Sigmoid colon (tissue), 6 donors: ENCODE measurements at regions not wholly inside any gene's neighbourhood (a gene's known extent, or its start where the extent isn't known, plus 50 kb on each side); places are given as distances from the start of the nearest gene placed in this dataset.

ENCODE experiments used
- DNase-seq: peaks from one replicate; pipeline ENCODE4 v3.0.0-alpha.2; 2019
- H3K27ac ChIP-seq, 4 donors: fragments of 200-600 bp; sonication (generic); one replicate each; pipeline ENCODE4 v1.5.1; 2016 to 2019; ENCODE audit warnings: mild to moderate bottlenecking in 1 of 4
- H3K27me3 ChIP-seq, 3 donors: fragments of 200-600 bp; sonication (generic); one replicate each; pipeline ENCODE4 v1.5.1; 2019; ENCODE audit warnings: mild to moderate bottlenecking in 1 of 3
- H3K36me3 ChIP-seq, 4 donors: fragments of 200-600 bp; sonication (generic); one replicate each; pipeline ENCODE4 v1.5.1; 2016 to 2019
- H3K4me1 ChIP-seq, 4 donors: fragments of 200-600 bp; sonication (generic); one replicate each; pipeline ENCODE4 v1.5.1; 2017 to 2019
- H3K4me3 ChIP-seq, 4 donors: fragments of 200-600 bp; sonication (generic); one replicate each; pipeline ENCODE4 v1.5.1; 2017 to 2019; ENCODE audit warnings: mild to moderate bottlenecking in 2 of 4, moderate library complexity in 1 of 4
- H3K9me3 ChIP-seq, 4 donors: fragments of 200-600 bp in 3 of 4; sonication (generic) in 3 of 4; one replicate each; pipeline versions ENCODE4 v1.5.1 to v1.6.1; 2013 to 2019
- CTCF ChIP-seq, 4 experiments: fragments of 450-650 bp in 3 of 4; fragments of 200-600 bp in 1 of 4; IDR thresholded peaks; one replicate each; pipeline ENCODE4 v1.5.1; 2016 to 2019; ENCODE audit warnings: antibody characterized with exemption in 4 of 4, mild to moderate bottlenecking in 3 of 4, moderate library complexity in 2 of 4
- EP300 ChIP-seq, 4 donors: sonication (generic); formaldehyde crosslinking; IDR thresholded peaks; one replicate each; pipeline ENCODE4 v1.6.1; 2017; ENCODE audit warnings: antibody characterized with exemption in 4 of 4
- POLR2A ChIP-seq, 2 donors: fragments of 450-650 bp; IDR thresholded peaks; one replicate each; pipeline ENCODE4 v1.6.1; 2016; ENCODE audit warnings: antibody characterized with exemption in 2 of 2, mild to moderate bottlenecking in 2 of 2, moderate library complexity in 2 of 2
- POLR2AphosphoS5 ChIP-seq, 4 donors: sonication (generic); formaldehyde crosslinking; IDR thresholded peaks; one replicate each; pipeline ENCODE4 v1.6.1; 2017; ENCODE audit warnings: antibody characterized with exemption in 4 of 4
- WGBS, 2 donors: extraction: QIAGEN DNeasy Blood & Tissue Kit; methylation state at CpG; one replicate each; pipeline ENCODE4 v1.1.7; 2013; 5-methylcytosine and 5-hydroxymethylcytosine counted together
- intact Hi-C: fragments of 100-400 bp; cut with DNase I; formaldehyde crosslinking; loops from one replicate; pipeline ENCODE4 v1.15.1; 2023
- donor health status: healthy with polysubstance abuse.
- donor health status: healthy.

- intact Hi-C loops: no loop called here
- WGBS, 2 donors: 62 to 78% methylated on average over 2 of the region's 2 CpGs
- H3K36me3 ChIP-seq: no peaks in the 10 kb centered on the region
Measured at GRCh38 chr4:125104616-125105015, 210.1 kb upstream of the FAT4 start.

GRCh38 chr4:125101719-125102118 lies 213.0 kb upstream of the FAT4 start:
- TF ChIP-seq POLR2AphosphoS5 (IDR thresholded peaks at IDR 0.05) (no peak), EP300 (IDR thresholded peaks at IDR 0.05) (no peak), CTCF (IDR thresholded peaks at IDR 0.05) (no peak), POLR2A (IDR thresholded peaks at IDR 0.05) (no peak)
- intact Hi-C loops: no loop called here
- Histone ChIP-seq H3K4me1 (no peaks in the 10 kb centered on the region), H3K9me3 (no peaks in the 10 kb centered on the region), H3K36me3 (no peaks in the 10 kb centered on the region), H3K4me3 (no peak overlapping the region), H3K27ac (no peak overlapping the region), H3K27me3 (no peaks in the 10 kb centered on the region)
- DNase-seq: no peak
- 78 to 82% methylated on average over 3 of the region's 3 CpGs for WGBS, 2 donors

More at GRCh38 chr4:125104616-125105015, 210.1 kb upstream of the FAT4 start:
- no peak for DNase-seq
- no peak for TF ChIP-seq POLR2AphosphoS5 (IDR thresholded peaks at IDR 0.05)
- no peak for TF ChIP-seq EP300 (IDR thresholded peaks at IDR 0.05)
- H3K27me3 ChIP-seq: no peaks in the 10 kb centered on the region
- H3K4me3 ChIP-seq: no peak overlapping the region
- no peaks in the 10 kb centered on the region for H3K4me1 ChIP-seq
- no peak overlapping the region for H3K27ac ChIP-seq
- H3K9me3 ChIP-seq: no peaks in the 10 kb centered on the region

- Histone ChIP-seq H3K36me3 (no peaks in the 10 kb centered on the region), H3K27ac (no peak overlapping the region), H3K9me3 (no peaks in the 10 kb centered on the region), H3K4me3 (no peak overlapping the region), H3K4me1 (no peaks in the 10 kb centered on the region), H3K27me3 (no peaks in the 10 kb centered on the region)
- 60 to 73% methylated on average over 2 of the region's 2 CpGs for WGBS, 2 donors
- DNase-seq: no peak
- TF ChIP-seq POLR2AphosphoS5 (IDR thresholded peaks at IDR 0.05) (no peak), EP300 (IDR thresholded peaks at IDR 0.05) (no peak), CTCF (IDR thresholded peaks at IDR 0.05) (no peak), POLR2A (IDR thresholded peaks at IDR 0.05) (no peak)
- intact Hi-C loops: no loop called here
Measured at GRCh38 chr4:125097729-125098128, 217.0 kb upstream of the FAT4 start.

GRCh38 chr4:125096662-125097061 lies 218.1 kb upstream of the FAT4 start:
- Histone ChIP-seq H3K4me3 (no peak overlapping the region), H3K4me1 (no peaks in the 10 kb centered on the region), H3K36me3 (no peaks in the 10 kb centered on the region), H3K9me3 (no peaks in the 10 kb centered on the region), H3K27ac (no peak overlapping the region), H3K27me3 (no peaks in the 10 kb centered on the region)
- TF ChIP-seq CTCF (IDR thresholded peaks at IDR 0.05) (no peak), POLR2A (IDR thresholded peaks at IDR 0.05) (no peak), EP300 (IDR thresholded peaks at IDR 0.05) (no peak), POLR2AphosphoS5 (IDR thresholded peaks at IDR 0.05) (no peak)
- intact Hi-C loops: no loop called here
- DNase-seq: no peak
- WGBS, 2 donors: 82 to 88% methylated on average over 3 of the region's 3 CpGs

GRCh38 chr4:125091541-125091940 lies 223.2 kb upstream of the FAT4 start:
- H3K4me3 ChIP-seq: no peak overlapping the region
- 60 to 78% methylated on average over 4 of the region's 4 CpGs for WGBS, 2 donors

More at GRCh38 chr4:125091541-125091940, 223.2 kb upstream of the FAT4 start:
- intact Hi-C loops: no loop called here
- no peaks in the 10 kb centered on the region for H3K4me1 ChIP-seq
- TF ChIP-seq EP300 (IDR thresholded peaks at IDR 0.05) (no peak), POLR2A (IDR thresholded peaks at IDR 0.05) (no peak), POLR2AphosphoS5 (IDR thresholded peaks at IDR 0.05) (no peak), CTCF (IDR thresholded peaks at IDR 0.05) (no peak)
- no peaks in the 10 kb centered on the region for H3K36me3 ChIP-seq
- no peaks in the 10 kb centered on the region for H3K27me3 ChIP-seq
- H3K27ac ChIP-seq: no peak overlapping the region
- no peaks in the 10 kb centered on the region for H3K9me3 ChIP-seq
- no peak for DNase-seq
